WTC11 (cell line): ENCODE measurements at regions not wholly inside any gene's neighbourhood (a gene's known extent, or its start where the extent isn't known, plus 50 kb on each side); places are given as distances from the start of the nearest gene placed in this dataset.

ENCODE experiments used
- AR ChIP-seq: fragments of 250-450 bp; sonication (Bioruptor Pico); IDR thresholded peaks from 2 replicates; pipeline ENCODE4 v1.9.0; 2021; ENCODE audit warnings: mild to moderate bottlenecking
- ATF3 ChIP-seq: sonication (generic); formaldehyde crosslinking; conservative IDR thresholded peaks from 2 replicates; pipeline ENCODE4 v1.8.1; 2022; ENCODE audit warnings: mild to moderate bottlenecking, missing genetic modification reagents
- CTCF ChIP-seq: fragments of 200-600 bp; IDR thresholded peaks from 2 replicates; pipeline ENCODE4 v1.8.0; 2022; ENCODE audit warnings: antibody characterized with exemption
- ETV6 ChIP-seq: sonication (generic); formaldehyde crosslinking; IDR thresholded peaks from 2 replicates; pipeline ENCODE4 v1.8.1; 2022; ENCODE audit warnings: mild to moderate bottlenecking, missing genetic modification reagents
- FOXK1 ChIP-seq: sonication (generic); formaldehyde crosslinking; IDR thresholded peaks from 2 replicates; pipeline ENCODE4 v1.8.0; 2022; ENCODE audit warnings: mild to moderate bottlenecking, moderate library complexity, missing genetic modification reagents
- GABPB1 ChIP-seq: sonication (generic); formaldehyde crosslinking; IDR thresholded peaks from 2 replicates; pipeline ENCODE4 v1.8.1; 2023; ENCODE audit warnings: mild to moderate bottlenecking, missing genetic modification reagents
- MAX ChIP-seq: sonication (generic); formaldehyde crosslinking; IDR thresholded peaks from 2 replicates; pipeline ENCODE4 v1.8.0; 2022; ENCODE audit warnings: mild to moderate bottlenecking, missing genetic modification reagents
- TEAD4 ChIP-seq: sonication (generic); formaldehyde crosslinking; IDR thresholded peaks from 2 replicates; pipeline ENCODE4 v1.8.0; 2022; ENCODE audit warnings: mild to moderate bottlenecking, missing genetic modification reagents
- USF2 ChIP-seq: sonication (generic); formaldehyde crosslinking; IDR thresholded peaks from 2 replicates; pipeline ENCODE4 v1.8.1; 2023; ENCODE audit warnings: mild to moderate bottlenecking, missing genetic modification reagents, moderate library complexity

- no peak for TF ChIP-seq FOXK1
- TF ChIP-seq USF2, result no peak
- TF ChIP-seq TEAD4 (CRISPR knock-in tag), result no peak
- TF ChIP-seq CTCF, result no peak
- TF ChIP-seq GABPB1, result no peak
- no peak for TF ChIP-seq ETV6
- TF ChIP-seq MAX (CRISPR knock-in tag), result no peak
- TF ChIP-seq AR, result no peak
- no peak for TF ChIP-seq ATF3 (CRISPR knock-in tag)
These were observed 602.6 kb upstream of the DAB2 start for GRCh38 chr5:40027400-40027799.
